A673 (cell line): ENCODE measurements at regions not wholly inside any gene's neighbourhood (a gene's known extent, or its start where the extent isn't known, plus 50 kb on each side); places are given as distances from the start of the nearest gene placed in this dataset.

Source experiments
- EZH2 ChIP-seq: fragments of 200-600 bp; sonication (generic); IDR thresholded peaks from 2 replicates; pipeline ENCODE4 v1.6.1; 2017; ENCODE audit warnings: borderline replicate concordance, low read depth, mild to moderate bottlenecking, mixed read lengths, antibody characterized with exemption, low read length; ENCODE audit not compliant: poor library complexity, severe bottlenecking
- TF ChIP-seq, protein P1 (sequence below): fragments of 300-800, 200-600 bp; sonication (generic); conservative IDR thresholded peaks from 2 replicates; pipeline ENCODE4 v1.5.1; 2017; ENCODE audit warnings: low read depth, mild to moderate bottlenecking, antibody characterized with exemption, low read length, moderate library complexity, mixed read lengths

DNA sequence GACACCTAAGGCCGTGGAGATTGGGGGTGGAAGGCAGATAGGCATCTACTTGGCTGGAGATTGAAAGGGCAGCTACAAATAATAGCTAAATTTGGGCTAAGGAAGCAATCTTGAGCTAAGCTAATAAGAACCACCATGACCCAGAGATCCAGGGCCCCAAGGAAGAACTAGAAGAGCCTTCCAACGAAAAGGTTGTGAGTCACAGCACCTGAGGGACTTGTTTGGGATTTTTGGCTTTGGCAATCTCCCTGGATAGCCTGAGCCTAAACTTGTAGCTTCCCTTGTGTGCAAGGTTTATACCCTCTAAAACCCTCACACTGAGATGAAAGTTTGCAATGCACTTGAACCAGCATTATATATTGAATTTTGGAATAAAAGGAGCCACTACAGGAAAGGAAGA lies 364.0 kb upstream of the IL12A start:
- TF ChIP-seq, protein P1, sequence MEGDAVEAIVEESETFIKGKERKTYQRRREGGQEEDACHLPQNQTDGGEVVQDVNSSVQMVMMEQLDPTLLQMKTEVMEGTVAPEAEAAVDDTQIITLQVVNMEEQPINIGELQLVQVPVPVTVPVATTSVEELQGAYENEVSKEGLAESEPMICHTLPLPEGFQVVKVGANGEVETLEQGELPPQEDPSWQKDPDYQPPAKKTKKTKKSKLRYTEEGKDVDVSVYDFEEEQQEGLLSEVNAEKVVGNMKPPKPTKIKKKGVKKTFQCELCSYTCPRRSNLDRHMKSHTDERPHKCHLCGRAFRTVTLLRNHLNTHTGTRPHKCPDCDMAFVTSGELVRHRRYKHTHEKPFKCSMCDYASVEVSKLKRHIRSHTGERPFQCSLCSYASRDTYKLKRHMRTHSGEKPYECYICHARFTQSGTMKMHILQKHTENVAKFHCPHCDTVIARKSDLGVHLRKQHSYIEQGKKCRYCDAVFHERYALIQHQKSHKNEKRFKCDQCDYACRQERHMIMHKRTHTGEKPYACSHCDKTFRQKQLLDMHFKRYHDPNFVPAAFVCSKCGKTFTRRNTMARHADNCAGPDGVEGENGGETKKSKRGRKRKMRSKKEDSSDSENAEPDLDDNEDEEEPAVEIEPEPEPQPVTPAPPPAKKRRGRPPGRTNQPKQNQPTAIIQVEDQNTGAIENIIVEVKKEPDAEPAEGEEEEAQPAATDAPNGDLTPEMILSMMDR, result no peak
- TF ChIP-seq EZH2, result no peak
